NCI-H510A (cell line): ENCODE measurements at regions not wholly inside any gene's neighbourhood (a gene's known extent, or its start where the extent isn't known, plus 50 kb on each side); places are given as distances from the start of the nearest gene placed in this dataset.
"Not testable (repeated sequence)": the region's sequence is repeated elsewhere in the genome, so short reads cannot be mapped to it uniquely, and the experiment has no call there.

Source experiments
- DNase-seq: peaks from one replicate; lab custom pipeline; 2025; lab: John Stamatoyannopoulos, UW

GRCh38 chr6:68158256-68158655 is 476.8 kb upstream of the ADGRB3 start:
- DNase-seq, result no peak

GRCh38 chr6:68144667-68145066 is 490.4 kb upstream of the ADGRB3 start:
- DNase-seq, result no peak

- DNase-seq, result no peak
Measured at GRCh38 chr6:68141190-68141589, 493.9 kb upstream of the ADGRB3 start.

- DNase-seq, result no peak
Measured at GRCh38 chr6:68139130-68139529, 496.0 kb upstream of the ADGRB3 start.

GRCh38 chr6:68134796-68135195 is 500.3 kb upstream of the ADGRB3 start:
- DNase-seq, result no peak

- DNase-seq, result no peak
Measured at GRCh38 chr6:68128211-68128610, 506.9 kb upstream of the ADGRB3 start.

GRCh38 chr6:68127074-68127473 is 508.0 kb upstream of the ADGRB3 start:
- DNase-seq, result no peak

- DNase-seq, result no peak
Measured at GRCh38 chr6:68126089-68126749, 508.9 kb upstream of the ADGRB3 start.

- DNase-seq, result not testable (repeated sequence)
Measured at GRCh38 chr6:68122975-68123374, 512.1 kb upstream of the ADGRB3 start.

GRCh38 chr6:68122032-68122431 is 513.0 kb upstream of the ADGRB3 start:
- no peak for DNase-seq

- DNase-seq, result not testable (repeated sequence)
Measured at GRCh38 chr6:68120954-68121353, 514.1 kb upstream of the ADGRB3 start.

GRCh38 chr6:68114463-68115047 is 520.5 kb upstream of the ADGRB3 start:
- no peak for DNase-seq

- DNase-seq, result no peak
Measured at GRCh38 chr6:68108233-68108835, 526.7 kb upstream of the ADGRB3 start.

- no peak for DNase-seq
Measured at GRCh38 chr6:68094070-68094469, 541.0 kb upstream of the ADGRB3 start.

- no peak for DNase-seq
Measured at GRCh38 chr6:68087399-68088133, 547.5 kb upstream of the ADGRB3 start.

GRCh38 chr6:68086199-68086598 is 548.9 kb upstream of the ADGRB3 start:
- DNase-seq, result no peak

- not testable (repeated sequence) for DNase-seq
Measured at GRCh38 chr6:68085599-68085998, 549.5 kb upstream of the ADGRB3 start.

- no peak for DNase-seq
Measured at GRCh38 chr6:68082086-68082485, 553.0 kb upstream of the ADGRB3 start.

GRCh38 chr6:68080074-68080473 is 555.0 kb upstream of the ADGRB3 start:
- DNase-seq, result no peak

- DNase-seq, result no peak
Measured at GRCh38 chr6:68077661-68078060, 557.4 kb upstream of the ADGRB3 start.

- DNase-seq, result no peak
Measured at GRCh38 chr6:68071740-68072139, 563.3 kb upstream of the ADGRB3 start.

- no peak for DNase-seq
Measured at GRCh38 chr6:68069921-68070710, 565.0 kb upstream of the ADGRB3 start.
